Transverse colon (tissue), 4 donors: ENCODE measurements at regions not wholly inside any gene's neighbourhood (a gene's known extent, or its start where the extent isn't known, plus 50 kb on each side); places are given as distances from the start of the nearest gene placed in this dataset.

ENCODE experiments used
- EP300 ChIP-seq: sonication (generic); formaldehyde crosslinking; IDR thresholded peaks from one replicate; pipeline ENCODE4 v1.6.1; 2017; ENCODE audit warnings: antibody characterized with exemption, low read depth
- POLR2A ChIP-seq: fragments of 450-650 bp; IDR thresholded peaks from one replicate; pipeline ENCODE4 v1.6.1; 2016; ENCODE audit warnings: antibody characterized with exemption, mild to moderate bottlenecking, moderate library complexity
- POLR2AphosphoS5 ChIP-seq, 3 donors: sonication (generic); formaldehyde crosslinking; IDR thresholded peaks; one replicate each; pipeline ENCODE4 v1.6.1; 2016; ENCODE audit warnings: antibody characterized with exemption in 3 of 3
- TF ChIP-seq, protein P1 (sequence below), 5 experiments: fragments of 200-600 bp in 3 of 5; fragments of 450-650 bp in 2 of 5; sonication (generic) in 3 of 5; IDR thresholded peaks; 1 replicate in 2 of 5; 2 replicates in 3 of 5; pipeline ENCODE4 v1.5.1; 2016 to 2017; ENCODE audit warnings: antibody characterized with exemption in 5 of 5, inconsistent platforms in 3 of 5, mild to moderate bottlenecking in 2 of 5, moderate library complexity in 1 of 5

DNA sequence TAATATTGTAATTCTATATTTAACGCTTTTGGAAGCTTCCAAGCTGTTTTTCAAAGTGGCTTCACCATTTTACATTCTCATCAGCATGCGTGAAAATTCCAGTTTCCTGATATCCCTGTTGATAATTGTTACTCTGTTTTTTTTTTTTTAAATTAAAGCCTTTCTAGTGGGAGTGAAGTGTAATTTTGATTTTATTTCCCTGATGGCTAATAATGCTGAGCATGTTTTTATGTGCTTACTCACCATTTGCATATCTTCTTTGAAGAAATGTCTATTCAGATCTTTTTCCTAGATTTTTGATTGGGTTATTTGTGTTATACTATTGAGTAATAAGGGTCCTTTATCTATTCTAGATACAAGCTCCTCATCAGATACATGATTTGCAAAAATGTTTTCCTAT, 382.8 kb upstream of the HS6ST1 start:
- TF ChIP-seq, protein P1, sequence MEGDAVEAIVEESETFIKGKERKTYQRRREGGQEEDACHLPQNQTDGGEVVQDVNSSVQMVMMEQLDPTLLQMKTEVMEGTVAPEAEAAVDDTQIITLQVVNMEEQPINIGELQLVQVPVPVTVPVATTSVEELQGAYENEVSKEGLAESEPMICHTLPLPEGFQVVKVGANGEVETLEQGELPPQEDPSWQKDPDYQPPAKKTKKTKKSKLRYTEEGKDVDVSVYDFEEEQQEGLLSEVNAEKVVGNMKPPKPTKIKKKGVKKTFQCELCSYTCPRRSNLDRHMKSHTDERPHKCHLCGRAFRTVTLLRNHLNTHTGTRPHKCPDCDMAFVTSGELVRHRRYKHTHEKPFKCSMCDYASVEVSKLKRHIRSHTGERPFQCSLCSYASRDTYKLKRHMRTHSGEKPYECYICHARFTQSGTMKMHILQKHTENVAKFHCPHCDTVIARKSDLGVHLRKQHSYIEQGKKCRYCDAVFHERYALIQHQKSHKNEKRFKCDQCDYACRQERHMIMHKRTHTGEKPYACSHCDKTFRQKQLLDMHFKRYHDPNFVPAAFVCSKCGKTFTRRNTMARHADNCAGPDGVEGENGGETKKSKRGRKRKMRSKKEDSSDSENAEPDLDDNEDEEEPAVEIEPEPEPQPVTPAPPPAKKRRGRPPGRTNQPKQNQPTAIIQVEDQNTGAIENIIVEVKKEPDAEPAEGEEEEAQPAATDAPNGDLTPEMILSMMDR (IDR thresholded peaks at IDR 0.05): no peak
- TF ChIP-seq POLR2AphosphoS5 (IDR thresholded peaks at IDR 0.05) (no peak), EP300 (no peak), POLR2A (no peak)
